ENCODE measurements at regions not wholly inside any gene's neighbourhood (a gene's known extent, or its start where the extent isn't known, plus 50 kb on each side); places are given as distances from the start of the nearest gene placed in this dataset.
A peak's percentile ranks its signal among the peaks of the same experiment; 100 is the strongest.

DNA sequence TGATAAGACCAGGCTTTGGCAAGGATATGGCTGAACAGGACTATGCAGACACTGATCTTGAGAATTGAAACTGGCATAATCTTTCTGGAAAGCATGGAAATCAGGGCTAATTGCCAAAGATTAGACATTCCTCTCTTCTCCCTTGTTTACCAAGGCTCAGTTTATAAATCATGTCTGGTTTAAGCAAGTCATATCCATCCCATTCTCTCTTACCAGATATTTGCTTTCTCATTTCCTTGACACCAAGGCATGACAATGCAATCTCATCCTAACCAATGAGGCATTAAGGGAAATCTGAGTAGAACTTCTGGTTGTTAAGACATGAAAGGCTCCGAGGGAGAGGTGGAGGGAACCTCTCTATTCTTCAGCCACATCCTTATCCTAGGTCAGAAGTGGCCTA lies 110.3 kb upstream of the CEP85L start:
- peak in 1 of 2 donors; percentile 32 for DNase-seq

DNA sequence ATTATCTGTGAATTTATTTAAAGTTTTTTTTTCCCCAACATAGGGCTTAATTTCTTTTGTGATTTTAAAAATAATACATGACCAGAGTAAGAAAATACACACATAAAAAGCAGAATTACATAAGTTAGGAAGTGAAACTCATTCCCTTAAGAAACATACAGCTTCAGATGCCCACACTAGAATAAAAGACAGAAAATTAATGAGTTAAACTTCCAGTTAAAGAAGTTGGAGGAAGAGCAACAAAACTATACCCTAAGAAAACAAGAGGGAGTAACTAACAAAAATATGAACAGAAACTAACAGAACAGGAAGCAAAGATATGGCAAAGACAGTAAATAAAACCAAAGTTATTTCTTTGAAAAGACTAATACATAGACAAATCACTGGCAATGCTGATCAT lies 107.6 kb upstream of the CEP85L start:
- no peak for DNase-seq

DNA sequence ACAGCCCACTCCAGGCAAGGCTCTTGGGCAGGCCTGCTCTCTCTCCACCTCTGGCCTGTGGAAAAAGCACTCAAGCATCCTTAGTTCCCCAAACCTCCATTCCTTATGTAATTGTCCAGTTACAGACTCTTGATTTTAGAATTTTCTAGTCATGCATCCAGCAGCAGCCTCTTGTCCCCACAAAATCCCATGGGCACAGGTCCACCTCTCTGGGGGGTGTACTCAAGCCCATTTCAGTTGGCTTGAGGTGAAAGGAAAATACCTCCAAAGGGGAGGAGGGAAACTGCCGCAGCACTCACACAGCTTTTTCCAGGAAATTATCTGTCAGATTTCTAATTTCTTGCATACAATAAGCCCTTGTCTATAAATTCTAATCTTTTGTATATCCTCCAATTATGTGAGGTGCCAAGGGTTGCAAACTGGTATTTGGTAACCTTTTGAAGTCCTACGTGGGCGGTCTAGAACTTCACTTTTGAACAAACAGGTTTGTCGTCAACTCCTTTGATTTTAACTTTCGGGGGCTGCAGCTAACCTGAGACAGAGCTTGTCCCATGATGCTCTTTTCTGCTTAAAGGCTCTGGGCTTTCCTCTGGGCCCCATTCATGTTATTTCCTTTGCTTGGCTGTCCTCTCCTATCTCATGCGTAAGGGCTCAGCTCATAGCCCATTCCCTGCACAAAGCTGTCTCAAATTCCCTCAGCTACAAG lies 104.7 kb upstream of the CEP85L start:
- no peak for DNase-seq

DNA sequence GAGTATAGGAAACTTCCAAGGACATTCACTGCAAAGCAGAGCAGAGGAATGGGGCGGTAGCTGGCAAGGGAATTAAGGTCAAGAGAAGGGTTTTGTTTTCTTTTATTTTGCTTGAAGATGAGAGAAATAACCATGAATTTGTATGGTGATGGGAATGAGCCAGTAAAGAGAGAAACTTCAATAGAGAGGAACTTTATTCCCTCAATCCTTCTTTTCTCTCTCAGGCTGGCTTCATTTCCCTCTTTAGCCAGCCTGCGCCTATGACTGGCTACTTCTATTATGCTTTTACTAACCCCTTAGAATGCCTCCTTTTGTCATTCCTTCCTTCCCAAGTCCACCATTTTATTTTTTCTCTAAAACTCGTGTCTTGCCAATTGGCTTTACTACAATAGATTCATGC lies 101.4 kb upstream of the CEP85L start:
- no peak for DNase-seq

DNA sequence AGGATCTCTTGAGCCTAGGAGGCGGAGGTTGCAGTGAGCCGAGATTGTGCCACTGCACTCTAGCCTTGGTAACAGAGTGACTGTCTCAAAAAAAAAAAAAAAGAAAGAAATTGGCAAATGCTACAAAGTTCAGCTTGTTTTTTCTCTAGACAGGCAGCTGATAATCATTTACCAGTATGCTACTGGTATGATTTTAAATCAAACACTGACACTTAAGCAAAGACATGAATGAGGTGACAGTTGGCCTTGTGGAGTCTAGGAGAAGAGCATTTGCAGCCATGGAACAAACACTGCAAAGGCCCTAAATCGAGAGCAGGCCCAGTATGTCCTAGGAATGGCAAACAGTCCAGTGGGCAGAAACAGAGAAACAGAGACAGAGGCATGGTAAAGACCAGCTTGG lies 99.7 kb upstream of the CEP85L start:
- DNase-seq: no peak

DNA sequence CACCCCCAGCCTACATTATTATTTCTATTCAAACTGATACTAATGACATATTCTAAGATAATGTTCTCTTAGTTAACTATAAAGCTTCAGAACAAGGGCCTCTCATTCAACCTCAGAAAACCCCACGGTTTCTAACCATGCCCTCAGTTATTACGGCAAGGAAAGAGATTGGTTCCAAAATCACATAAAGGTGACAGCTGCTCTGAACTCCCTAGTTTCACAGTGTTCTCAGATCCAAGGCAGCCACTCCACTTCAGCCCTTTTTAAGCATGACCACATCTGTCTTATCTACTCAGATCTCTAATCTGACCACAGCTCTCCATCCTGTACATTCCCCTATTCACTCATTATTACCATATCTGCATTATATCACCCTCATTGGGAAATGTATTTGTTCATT lies 98.8 kb upstream of the CEP85L start:
- no peak for DNase-seq

DNA sequence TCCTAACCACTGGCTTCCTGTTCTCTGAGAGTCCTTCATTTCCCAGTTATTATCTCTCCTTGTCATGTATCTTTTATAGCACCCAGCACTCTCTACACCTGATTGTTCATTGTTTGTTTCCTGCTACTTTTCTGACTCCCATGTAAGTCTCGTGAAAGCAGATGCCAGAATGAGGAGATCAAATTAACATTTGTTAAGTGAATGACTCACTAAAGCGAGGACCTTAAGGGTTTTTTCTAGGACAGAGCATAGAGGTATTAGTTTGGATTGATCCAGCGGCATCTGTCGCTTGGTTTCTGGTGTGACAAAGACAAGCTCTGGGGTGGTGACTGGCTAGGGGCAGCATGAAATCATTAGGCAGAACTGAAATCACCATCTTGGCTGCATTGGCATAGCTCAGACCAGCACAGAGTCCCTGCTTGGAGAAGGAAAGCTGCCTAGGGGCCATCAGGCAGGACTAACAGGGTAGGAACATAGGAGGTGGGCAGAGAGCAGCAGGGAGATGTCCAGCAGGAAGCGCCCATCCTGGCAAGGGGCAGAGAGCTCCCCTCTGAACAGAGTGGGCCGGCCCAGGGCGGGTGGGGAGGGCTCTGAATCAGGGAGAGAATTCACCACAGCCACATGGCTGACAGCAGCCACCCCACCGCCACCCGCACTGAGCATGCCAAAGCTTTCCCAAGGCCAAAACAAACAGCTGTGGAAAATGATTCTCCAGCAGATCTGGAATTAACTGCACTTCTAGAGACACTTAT lies 97.1 kb upstream of the CEP85L start:
- DNase-seq: no peak

DNA sequence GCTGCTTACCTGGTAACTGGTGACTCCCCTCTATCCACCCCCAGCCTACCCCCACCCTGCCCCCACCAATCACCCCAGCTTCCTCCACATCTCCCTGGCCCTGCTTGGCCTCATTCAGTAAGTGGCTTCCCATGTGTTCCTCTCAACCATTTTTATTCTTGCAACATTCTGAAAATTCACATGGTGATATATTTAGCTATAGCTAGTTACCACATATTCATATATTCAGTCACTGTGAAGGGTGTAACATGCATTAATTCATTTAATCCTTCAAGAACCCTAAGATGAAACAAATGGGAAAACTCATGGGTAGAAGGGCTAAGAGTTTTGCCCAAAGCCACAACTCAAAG lies 95.4 kb upstream of the CEP85L start:
- DNase-seq: no peak

DNA sequence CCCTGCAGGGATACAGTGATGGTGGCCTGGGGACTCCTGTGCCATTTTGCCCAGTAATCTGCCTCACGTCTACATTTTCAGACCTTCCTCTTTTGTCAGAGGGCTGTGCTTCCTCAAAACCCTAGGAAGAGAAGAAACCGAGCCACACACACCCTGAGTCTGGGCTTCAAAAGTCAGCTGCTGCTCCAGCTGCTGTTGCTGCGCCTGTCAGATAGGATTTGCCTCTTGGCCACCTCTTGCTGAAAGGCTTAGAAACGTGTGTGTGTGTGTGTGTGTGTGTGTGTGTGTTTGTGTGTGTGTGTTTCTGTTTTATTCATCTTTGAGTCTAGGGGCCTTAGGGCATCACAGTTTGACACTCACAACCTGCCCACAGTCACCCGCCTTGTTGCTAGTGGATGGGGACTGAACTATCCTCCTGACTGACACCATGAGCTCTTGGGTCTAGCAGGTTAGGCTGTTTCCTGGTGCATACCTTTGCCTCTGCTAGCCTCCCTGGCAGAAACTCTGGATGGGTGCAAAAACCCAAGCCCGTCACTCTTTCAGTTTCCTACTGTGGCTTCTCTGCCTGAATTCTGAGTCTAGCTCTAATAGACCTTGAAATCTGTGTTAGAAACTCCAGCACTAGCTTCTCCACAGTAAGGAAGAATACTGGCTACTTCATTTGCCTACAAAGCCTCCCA lies 94.9 kb upstream of the CEP85L start:
- peak in 1 of 2 donors; percentile 86 for DNase-seq

DNA sequence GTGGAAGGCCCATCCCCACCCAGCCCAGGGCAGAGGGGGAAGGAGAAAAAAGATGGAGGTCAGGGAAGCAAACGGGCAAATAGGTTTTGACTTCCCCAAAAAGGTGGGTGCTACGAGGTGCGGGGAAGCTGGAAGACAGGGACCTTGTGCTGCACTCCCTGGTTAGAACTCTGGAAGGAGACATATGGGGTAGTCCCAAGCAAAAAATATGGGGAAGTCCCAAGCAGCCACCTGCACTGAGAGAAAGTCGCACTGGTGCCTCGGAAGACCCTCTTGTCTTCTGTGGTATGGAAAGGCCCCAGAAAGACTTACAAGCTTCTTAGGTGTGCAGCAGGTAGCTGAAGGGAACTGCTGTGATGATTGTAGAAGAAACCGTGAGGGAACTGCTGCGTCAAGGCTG lies 93.8 kb upstream of the CEP85L start:
- no peak for DNase-seq

DNA sequence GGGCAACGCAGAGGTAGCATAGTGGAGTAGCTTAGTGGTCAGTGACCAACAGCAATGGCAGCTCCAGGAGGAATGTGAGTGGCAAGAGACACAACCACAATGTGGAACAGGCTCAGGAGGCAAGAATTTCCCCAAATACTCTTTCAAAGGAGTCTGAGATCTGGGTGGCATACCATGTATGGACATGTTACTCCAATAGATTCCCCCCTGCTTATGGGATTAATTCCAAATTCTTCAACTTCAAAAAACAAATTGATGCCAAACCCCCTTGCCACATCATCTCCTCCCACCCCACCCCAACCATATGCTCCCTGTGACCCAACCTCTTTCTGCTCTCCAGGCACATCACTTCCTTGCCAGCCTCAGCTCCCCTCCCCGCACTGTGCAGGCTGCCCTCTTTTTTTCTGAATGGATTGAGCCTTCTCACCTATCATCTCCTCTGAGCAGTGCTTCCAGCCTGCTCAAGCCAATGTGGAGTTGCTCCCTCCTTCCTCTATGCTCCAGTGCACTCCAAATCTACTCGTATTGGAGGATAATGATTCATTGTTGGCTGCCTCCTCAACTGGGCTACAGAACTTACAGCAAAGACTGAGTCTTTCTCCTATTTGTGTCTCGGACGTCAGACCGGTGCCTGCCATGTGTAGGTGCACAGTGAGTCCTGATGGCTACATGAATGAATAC lies 93.0 kb upstream of the CEP85L start:
- no peak for DNase-seq

DNA sequence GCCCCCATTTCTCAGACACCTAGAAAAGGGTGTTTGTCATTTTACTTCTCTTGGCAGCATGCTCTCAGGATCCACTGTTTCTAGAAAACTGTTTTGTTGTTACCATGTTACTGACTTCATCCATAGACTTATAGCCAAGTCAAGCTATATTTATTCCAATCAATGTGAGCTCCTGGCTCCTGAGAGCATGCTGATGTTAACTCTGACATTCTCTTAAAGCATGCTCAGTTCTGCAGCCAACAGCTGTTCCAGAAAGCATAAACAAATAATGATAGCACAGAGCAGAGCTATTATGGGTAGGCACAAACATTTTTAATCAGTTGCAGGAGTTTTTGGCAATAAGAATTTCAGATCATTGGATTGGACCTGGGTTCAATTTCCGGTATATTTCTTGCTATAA lies 92.4 kb upstream of the CEP85L start:
- no peak for DNase-seq

DNA sequence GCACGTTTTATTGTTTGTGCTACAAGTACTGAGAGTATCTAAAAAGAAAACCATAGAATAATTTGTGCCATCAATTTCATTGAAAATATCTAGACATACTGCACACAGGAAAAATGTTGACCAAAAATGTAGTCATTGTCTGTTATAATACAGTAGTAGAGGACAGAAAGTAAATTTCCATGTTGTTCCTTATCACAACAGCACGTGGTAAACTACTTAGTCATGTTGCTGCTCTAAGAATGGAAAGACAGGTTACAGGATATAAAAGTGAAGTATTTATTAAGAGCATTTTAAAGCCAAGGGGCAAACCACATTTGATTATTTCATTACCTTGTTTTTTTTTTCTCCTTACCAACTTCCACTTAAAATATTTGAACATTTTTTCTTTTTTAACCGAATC lies 89.0 kb upstream of the CEP85L start:
- DNase-seq: no peak

DNA sequence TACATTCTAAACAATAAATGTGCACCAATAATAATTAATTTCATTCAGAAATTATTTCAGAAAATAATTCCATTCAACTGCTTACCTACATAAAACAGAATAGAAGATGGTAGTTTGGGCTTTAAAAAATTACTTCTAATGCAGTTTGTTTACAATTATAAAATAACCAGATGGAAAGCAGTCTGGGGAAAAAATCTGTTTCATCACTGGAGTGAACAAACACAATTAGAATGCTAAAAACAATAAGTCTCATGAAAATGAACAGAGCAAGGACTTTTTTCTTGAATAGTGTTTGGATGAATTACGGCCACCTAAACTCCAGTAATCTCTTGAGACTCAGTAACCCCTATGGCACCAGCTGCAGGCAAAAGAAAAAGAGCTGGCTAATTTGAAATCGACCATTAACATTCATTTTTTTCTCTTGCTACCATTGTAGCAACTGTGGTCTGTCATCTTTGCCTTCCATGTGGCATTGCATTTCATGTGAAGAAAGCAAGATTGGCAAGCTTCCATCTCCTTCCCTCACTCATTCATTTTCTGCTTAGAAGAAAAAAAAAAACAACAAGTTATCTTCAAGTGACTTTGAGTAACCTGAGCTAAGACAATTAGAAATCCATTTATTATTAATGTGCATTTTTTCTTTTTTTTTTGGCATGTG lies 88.4 kb upstream of the CEP85L start:
- no peak for DNase-seq

DNA sequence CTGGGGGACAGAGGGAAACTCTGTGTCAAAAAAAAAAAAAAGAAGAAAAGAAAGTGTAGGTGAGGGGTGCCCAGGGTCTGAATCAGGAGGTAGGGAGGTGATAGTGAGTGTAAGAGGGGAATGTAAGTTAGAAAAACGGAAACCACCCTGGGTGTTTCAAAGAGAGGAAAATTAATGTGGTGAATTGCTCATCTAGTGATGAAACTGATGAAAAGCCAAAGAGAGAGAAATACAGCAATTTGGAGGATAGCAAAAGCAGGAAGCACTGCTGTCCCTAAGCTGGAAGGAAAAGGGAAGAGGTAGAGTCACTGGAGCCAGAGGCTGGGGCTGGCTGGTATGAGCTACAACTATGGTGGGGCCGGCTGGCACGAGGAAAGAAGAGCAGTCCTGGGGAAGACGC lies 85.0 kb upstream of the CEP85L start:
- no peak for DNase-seq

DNA sequence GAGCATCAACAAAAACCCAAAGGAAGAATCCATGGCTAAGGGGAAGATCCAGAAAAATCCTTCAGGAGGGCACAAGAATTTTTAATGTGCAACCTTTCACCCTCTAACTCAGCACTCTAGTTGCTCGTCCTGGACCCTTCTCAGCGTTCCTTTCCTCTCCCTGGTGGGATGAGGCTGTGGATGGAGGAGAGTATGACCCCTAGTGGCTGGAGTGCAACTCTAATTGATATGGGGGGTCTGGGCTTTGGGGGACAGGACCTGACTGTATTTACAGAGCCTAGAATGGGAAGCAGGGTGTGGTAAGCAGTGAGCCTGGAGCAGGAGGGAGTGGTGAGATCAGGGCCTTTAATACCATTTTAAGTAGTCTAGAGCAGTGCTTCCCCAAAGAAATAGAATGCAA lies 83.9 kb upstream of the CEP85L start:
- DNase-seq: no peak

DNA sequence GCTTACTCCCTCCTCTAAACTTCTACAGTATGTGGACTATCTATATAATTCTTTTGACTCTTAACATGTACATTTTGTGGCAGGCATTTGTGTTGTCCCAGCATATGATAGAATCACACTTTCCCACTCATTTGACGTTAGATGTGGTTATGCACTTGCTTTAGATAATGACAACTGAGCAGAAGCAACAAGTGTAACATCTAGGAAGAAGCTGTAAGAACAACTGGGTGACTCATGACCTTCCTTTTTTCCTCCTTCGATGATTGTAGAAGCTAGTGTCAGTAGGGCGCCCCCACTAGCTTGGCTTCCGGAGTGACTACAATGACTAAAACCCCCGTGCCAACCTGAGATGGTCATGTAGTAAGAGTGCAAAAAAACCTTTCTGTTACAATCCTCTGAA lies 74.6 kb upstream of the CEP85L start:
- no peak for DNase-seq

DNA sequence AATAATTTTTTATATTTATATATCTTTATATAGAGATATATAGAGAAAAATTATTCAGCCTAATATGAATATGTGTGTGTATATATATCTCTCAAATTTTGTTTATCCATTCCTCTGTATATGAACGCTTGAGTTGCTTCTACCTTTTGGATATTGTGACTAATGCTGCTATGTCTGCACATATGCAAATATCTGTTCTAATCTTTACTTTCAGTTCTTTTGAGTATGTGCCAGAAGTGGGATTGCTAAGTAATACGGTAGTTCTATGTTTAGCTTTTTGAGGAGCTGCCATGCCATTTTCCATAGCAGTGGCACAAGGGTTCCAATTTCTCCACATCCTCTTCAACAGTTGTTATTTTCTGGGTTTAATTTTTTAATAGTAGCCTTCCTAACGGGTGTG lies 72.8 kb upstream of the CEP85L start:
- DNase-seq: no peak

DNA sequence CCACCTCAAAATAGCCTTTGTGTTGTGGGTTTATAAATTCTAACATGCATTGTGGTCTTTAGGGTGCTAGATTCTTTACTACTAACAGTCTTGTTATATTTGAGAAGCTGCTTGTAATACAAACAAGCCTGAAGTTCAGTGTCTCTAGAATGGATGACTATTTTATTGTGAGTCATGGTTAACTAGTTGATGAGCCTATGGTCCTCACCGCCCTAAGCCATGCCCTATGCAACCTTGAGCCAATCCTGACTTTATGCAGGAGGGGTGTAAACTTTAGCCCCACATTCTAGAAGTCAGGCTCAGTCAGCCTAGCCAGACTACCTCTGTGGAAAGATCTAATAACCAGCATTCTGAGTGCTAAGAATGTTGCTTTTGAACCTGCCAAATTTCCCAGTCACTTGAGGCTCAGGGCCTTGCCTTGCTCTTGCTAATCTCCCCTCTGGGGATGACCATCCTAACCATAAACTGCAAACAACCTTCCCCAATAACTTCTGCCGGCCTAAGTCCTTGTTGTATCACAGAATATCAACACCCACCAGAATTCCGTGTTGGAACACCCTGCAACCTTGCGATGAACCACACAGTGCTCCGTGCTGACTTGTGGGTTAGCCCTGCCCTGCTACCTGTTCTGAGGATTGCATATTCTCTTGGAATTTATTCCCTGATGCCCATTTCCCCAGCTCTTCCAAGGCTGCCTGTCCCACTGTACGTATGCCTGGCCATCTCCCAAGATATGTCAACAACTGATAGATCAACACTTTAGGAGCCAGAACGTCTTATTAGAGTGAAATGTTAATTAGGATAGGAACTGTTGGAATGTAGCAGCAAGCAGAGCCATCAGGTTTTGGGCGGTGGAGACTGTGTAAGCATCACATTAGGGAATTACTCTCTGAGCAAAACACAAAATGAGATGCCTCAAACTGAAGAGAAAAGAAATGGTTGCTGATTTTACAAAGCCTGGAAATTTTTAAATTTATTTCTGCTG lies 71.7 kb upstream of the CEP85L start:
- no peak for DNase-seq

DNA sequence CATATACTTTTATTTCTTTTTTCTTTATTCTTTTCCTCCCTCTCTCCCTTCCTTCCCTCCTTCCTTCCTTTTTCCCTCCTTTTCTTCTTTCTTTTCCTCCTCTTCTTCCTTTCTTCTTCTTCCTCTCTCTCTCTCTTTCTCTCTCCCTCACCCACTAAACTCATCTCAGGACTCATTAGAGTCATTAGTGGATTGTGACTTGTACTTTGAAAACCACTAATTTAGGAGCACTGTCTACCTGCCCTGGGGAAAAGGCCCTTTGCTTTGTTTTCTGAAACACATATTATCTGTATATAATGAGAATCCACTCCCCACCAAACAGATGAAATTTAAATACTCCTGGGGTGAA lies 68.7 kb upstream of the CEP85L start:
- DNase-seq: no peak

DNA sequence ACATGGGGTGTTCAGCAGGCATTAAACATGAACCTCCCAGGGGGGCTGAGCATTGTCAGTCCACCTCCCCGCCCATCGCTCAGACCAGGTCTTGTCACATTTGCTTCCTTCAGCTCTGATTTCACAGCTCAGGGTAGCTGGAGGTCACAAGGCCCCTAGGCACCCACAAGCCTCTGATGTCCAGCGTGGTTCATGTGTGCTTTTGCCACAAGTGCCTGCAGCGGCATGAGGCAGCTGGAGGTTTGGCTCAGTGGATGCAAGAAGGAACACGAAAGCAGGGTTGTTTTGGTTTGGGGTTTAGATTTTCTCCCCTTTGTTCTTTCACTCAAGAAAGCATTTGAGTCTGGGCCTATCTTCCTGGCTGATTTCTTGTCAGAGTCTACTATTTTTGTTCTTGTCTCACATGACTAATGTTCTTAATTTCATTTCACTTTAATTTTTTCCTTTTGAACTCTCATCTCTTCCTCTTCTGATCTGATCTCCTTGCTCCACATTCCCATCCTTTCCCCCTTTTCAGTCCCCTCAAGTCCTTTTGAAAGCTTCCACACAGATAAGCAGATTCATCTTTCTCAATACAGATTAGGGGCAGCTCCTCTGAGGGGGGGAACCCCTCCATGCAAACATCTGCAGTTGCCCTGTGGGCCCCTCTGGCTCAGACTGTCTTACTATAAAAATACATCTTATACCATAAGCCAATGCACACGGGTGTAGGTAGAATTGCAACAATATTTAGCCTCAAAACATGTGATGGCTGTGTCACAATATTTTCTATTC lies 68.1 kb upstream of the CEP85L start:
- no peak for DNase-seq

All from bone marrow (tissue), 2 donors.